ENCODE measurements at regions not wholly inside any gene's neighbourhood (a gene's known extent, or its start where the extent isn't known, plus 50 kb on each side); places are given as distances from the start of the nearest gene placed in this dataset.

- TF ChIP-seq POLR2AphosphoS5 (IDR thresholded peaks at IDR 0.05): no peak
- no peak for TF ChIP-seq CTCF (IDR thresholded peaks at IDR 0.05)
- TF ChIP-seq POLR2A (IDR thresholded peaks at IDR 0.05): no peak
Measured at GRCh38 chr1:82907313-82907712, 1091.6 kb downstream of the TTLL7 start.
